H1 (cell line): ENCODE measurements at regions not wholly inside any gene's neighbourhood (a gene's known extent, or its start where the extent isn't known, plus 50 kb on each side); places are given as distances from the start of the nearest gene placed in this dataset.

Experiments used
- ASH2L ChIP-seq: fragments of 200-600, 300-600 bp; sonication (generic); IDR thresholded peaks from one replicate; pipeline ENCODE4 v1.7.1; 2017; ENCODE audit warnings: low read length
- CEBPB ChIP-seq: IDR thresholded peaks from 2 replicates; pipeline ENCODE4 v1.6.1; 2012; ENCODE audit warnings: low read depth, low read length
- POLR2A ChIP-seq, 2 experiments: IDR thresholded peaks; 1 replicate in 1 of 2; 2 replicates in 1 of 2; pipeline ENCODE4 v1.6.1; 2011; ENCODE audit warnings: low read depth in 2 of 2, low read length in 2 of 2, mild to moderate bottlenecking in 2 of 2; ENCODE audit errors: control extremely low read depth in 1 of 2
- RAD21 ChIP-seq, 2 experiments: IDR thresholded peaks in 1 of 2; conservative IDR thresholded peaks in 1 of 2; 2 replicates each; pipeline ENCODE4 v1.6.1; 2011; ENCODE audit warnings: low read depth in 2 of 2, low read length in 2 of 2, improper control_type of control experiment in 1 of 2, inconsistent platforms in 1 of 2, mild to moderate bottlenecking in 1 of 2, moderate library complexity in 1 of 2
- TAF1 ChIP-seq: IDR thresholded peaks from 2 replicates; pipeline ENCODE4 v1.6.1; 2011; ENCODE audit warnings: mild to moderate bottlenecking, low read depth, low read length
- TAF7 ChIP-seq: optimal IDR thresholded peaks from 2 replicates; pipeline ENCODE3; 2011; ENCODE audit warnings: low read depth, mild to moderate bottlenecking, inconsistent platforms, low read length, moderate library complexity, borderline replicate concordance
- TF ChIP-seq, protein P1 (sequence below), 3 experiments: IDR thresholded peaks; 1 replicate in 2 of 3; 2 replicates in 1 of 3; pipeline versions ENCODE4 v1.5.1 to v1.6.1; 2011; ENCODE audit warnings: low read length in 3 of 3, mild to moderate bottlenecking in 3 of 3, inconsistent platforms in 2 of 3, low read depth in 1 of 3, moderate library complexity in 1 of 3; ENCODE audit not compliant: insufficient read depth in 1 of 3; ENCODE audit errors: control extremely low read depth in 1 of 3
- TF ChIP-seq, protein P2 (sequence below): IDR thresholded peaks from 2 replicates; pipeline ENCODE4 v1.6.1; 2012; ENCODE audit warnings: low read length, inconsistent platforms

DNA sequence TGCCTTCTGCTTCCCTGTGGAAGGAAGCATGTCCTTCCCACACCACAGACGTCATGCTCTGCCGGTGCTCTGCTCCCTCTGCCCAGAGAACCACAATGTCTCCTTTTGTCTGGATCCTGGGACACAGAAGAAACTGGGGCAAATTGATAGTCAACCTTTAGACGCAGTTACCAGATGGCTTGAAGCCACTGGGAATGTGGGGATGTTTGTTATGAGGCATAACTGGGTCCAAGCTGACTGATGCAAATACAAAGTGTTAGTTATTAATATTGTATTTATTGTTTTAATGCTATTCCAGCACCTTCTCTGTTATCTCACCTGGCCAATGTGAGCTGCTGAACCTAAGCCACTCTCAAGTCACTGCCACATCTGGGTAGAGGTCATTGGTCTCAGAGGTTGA, 322.2 kb downstream of the SHANK2 start:
- TF ChIP-seq CEBPB (no peak), ASH2L (no peak), RAD21 (IDR thresholded peaks at IDR 0.05 in 1 of 2, conservative IDR thresholded peaks at IDR 0.05 in 1 of 2; ENCODE audit: low read depth in 2 of 2, low read length in 2 of 2) (no peak), TAF7 (no peak), POLR2A (IDR thresholded peaks at IDR 0.05; ENCODE audit: control extremely low read depth in 1 of 2, low read depth in 2 of 2, low read length in 2 of 2) (no peak), TAF1 (no peak)
- TF ChIP-seq, protein P1, sequence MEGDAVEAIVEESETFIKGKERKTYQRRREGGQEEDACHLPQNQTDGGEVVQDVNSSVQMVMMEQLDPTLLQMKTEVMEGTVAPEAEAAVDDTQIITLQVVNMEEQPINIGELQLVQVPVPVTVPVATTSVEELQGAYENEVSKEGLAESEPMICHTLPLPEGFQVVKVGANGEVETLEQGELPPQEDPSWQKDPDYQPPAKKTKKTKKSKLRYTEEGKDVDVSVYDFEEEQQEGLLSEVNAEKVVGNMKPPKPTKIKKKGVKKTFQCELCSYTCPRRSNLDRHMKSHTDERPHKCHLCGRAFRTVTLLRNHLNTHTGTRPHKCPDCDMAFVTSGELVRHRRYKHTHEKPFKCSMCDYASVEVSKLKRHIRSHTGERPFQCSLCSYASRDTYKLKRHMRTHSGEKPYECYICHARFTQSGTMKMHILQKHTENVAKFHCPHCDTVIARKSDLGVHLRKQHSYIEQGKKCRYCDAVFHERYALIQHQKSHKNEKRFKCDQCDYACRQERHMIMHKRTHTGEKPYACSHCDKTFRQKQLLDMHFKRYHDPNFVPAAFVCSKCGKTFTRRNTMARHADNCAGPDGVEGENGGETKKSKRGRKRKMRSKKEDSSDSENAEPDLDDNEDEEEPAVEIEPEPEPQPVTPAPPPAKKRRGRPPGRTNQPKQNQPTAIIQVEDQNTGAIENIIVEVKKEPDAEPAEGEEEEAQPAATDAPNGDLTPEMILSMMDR (IDR thresholded peaks at IDR 0.05; ENCODE audit: control extremely low read depth in 1 of 3, insufficient read depth in 1 of 3, low read depth in 1 of 3, low read length in 3 of 3), result no peak
- TF ChIP-seq, protein P2, sequence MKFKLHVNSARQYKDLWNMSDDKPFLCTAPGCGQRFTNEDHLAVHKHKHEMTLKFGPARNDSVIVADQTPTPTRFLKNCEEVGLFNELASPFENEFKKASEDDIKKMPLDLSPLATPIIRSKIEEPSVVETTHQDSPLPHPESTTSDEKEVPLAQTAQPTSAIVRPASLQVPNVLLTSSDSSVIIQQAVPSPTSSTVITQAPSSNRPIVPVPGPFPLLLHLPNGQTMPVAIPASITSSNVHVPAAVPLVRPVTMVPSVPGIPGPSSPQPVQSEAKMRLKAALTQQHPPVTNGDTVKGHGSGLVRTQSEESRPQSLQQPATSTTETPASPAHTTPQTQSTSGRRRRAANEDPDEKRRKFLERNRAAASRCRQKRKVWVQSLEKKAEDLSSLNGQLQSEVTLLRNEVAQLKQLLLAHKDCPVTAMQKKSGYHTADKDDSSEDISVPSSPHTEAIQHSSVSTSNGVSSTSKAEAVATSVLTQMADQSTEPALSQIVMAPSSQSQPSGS, result no peak
